Right lobe of liver (tissue), 4 donors: ENCODE measurements at regions not wholly inside any gene's neighbourhood (a gene's known extent, or its start where the extent isn't known, plus 50 kb on each side); places are given as distances from the start of the nearest gene placed in this dataset.

ENCODE experiments used
- CTCF ChIP-seq, 4 donors: fragments of 200-600 bp in 3 of 4; fragments of 450-650 bp in 1 of 4; IDR thresholded peaks; one replicate each; pipeline versions ENCODE4 v1.5.1 to v1.8.0; 2016 to 2022; ENCODE audit warnings: antibody characterized with exemption in 4 of 4, mild to moderate bottlenecking in 2 of 4
- POLR2A ChIP-seq: fragments of 450-650 bp; IDR thresholded peaks from one replicate; pipeline ENCODE4 v1.6.1; 2017; ENCODE audit warnings: antibody characterized with exemption, mild to moderate bottlenecking
- donor health status: DM: no; HTN: no; CAD: no.
- donor health status: DM: no; HTN: no; CAD: no.
- donor health status: DM: no; HTN: yes; CAD: no.

GRCh38 chr12:93179792-93180191 lies 197.9 kb upstream of the NUDT4 start:
- TF ChIP-seq POLR2A = no peak
- TF ChIP-seq CTCF (IDR thresholded peaks at IDR 0.05) = no peak
